GM12865 (cell line): ENCODE measurements at regions not wholly inside any gene's neighbourhood (a gene's known extent, or its start where the extent isn't known, plus 50 kb on each side); places are given as distances from the start of the nearest gene placed in this dataset.

Experiments used
- DNase-seq: peaks from one replicate; pipeline ENCODE4 v3.0.0; 2010; ENCODE audit warnings: low read depth
- H3K4me3 ChIP-seq: 2 replicates; pipeline ENCODE4 v1.5.1; 2011; ENCODE audit warnings: mild to moderate bottlenecking, low read depth, low read length, control low read depth
- CTCF ChIP-seq: IDR thresholded peaks from 2 replicates; pipeline ENCODE4 v1.5.1; 2011; ENCODE audit warnings: low read length, control low read depth, low read depth, inconsistent platforms; ENCODE audit not compliant: insufficient read depth; ENCODE audit errors: missing control alignments

- DNase-seq: no peak
- H3K4me3 ChIP-seq: no peak overlapping the region
- TF ChIP-seq CTCF: no peak
Measured at GRCh38 chr6:85008296-85009009, 244.1 kb upstream of the TBX18 start.

GRCh38 chr6:85006362-85006761 is 242.0 kb upstream of the TBX18 start:
- H3K4me3 ChIP-seq: no peak overlapping the region
- TF ChIP-seq CTCF: no peak
- no peak for DNase-seq

GRCh38 chr6:85005494-85005893 is 241.1 kb upstream of the TBX18 start:
- TF ChIP-seq CTCF: no peak
- DNase-seq: no peak
- no peak overlapping the region for H3K4me3 ChIP-seq

- no peak for TF ChIP-seq CTCF
- no peak for DNase-seq
- H3K4me3 ChIP-seq: no peak overlapping the region
Measured at GRCh38 chr6:85004361-85004995, 240.1 kb upstream of the TBX18 start.

- no peak for TF ChIP-seq CTCF
- DNase-seq: no peak
- H3K4me3 ChIP-seq: no peak overlapping the region
Measured at GRCh38 chr6:85002847-85003246, 238.4 kb upstream of the TBX18 start.

- TF ChIP-seq CTCF: no peak
- DNase-seq: no peak
- H3K4me3 ChIP-seq: no peak overlapping the region
Measured at GRCh38 chr6:85000001-85000400, 235.6 kb upstream of the TBX18 start.
